Mesothelial cell of epicardium (in vitro differentiated cells): ENCODE measurements at regions not wholly inside any gene's neighbourhood (a gene's known extent, or its start where the extent isn't known, plus 50 kb on each side); places are given as distances from the start of the nearest gene placed in this dataset.
"Not testable (repeated sequence)": the region's sequence is repeated elsewhere in the genome, so short reads cannot be mapped to it uniquely, and the experiment has no call there.

Experiments used
- DNase-seq, 2 experiments: peaks; one replicate each; pipeline ENCODE4 v3.0.0; 2021; ENCODE audit warnings: low spot score in 2 of 2; ENCODE audit not compliant: unreplicated experiment in 2 of 2
- H3K27ac Mint-ChIP-seq: 2 replicates; pipeline ENCODE4 v1.8.0; 2021; ENCODE audit warnings: mixed read lengths
- H3K27me3 Mint-ChIP-seq: 2 replicates; pipeline ENCODE4 v1.8.0; 2021; ENCODE audit warnings: low read depth, mixed read lengths
- H3K36me3 Mint-ChIP-seq: 2 replicates; pipeline ENCODE4 v1.8.0; 2021; ENCODE audit warnings: mixed read lengths
- H3K4me1 Mint-ChIP-seq: 2 replicates; pipeline ENCODE4 v1.8.0; 2021; ENCODE audit warnings: mixed read lengths
- H3K4me3 Mint-ChIP-seq: 2 replicates; pipeline ENCODE4 v1.8.0; 2021; ENCODE audit warnings: mild to moderate bottlenecking, moderate library complexity, mixed read lengths
- H3K9me3 Mint-ChIP-seq: 2 replicates; pipeline ENCODE4 v1.8.0; 2021; ENCODE audit warnings: mixed read lengths
- TF ChIP-seq, protein P1 (sequence below): fragments of 200-600 bp; sonication (generic); IDR thresholded peaks from one replicate; pipeline ENCODE4 v1.5.0; 2021; ENCODE audit warnings: antibody characterized with exemption; ENCODE audit not compliant: unreplicated experiment

- H3K4me3 Mint-ChIP-seq, H3K4me1 Mint-ChIP-seq, H3K27ac Mint-ChIP-seq, H3K9me3 Mint-ChIP-seq, H3K36me3 Mint-ChIP-seq, H3K27me3 Mint-ChIP-seq, DNase-seq: not testable (repeated sequence)
These were observed 103.8 kb upstream of the TPTE start for GRCh38 chr21:10417551-10418002.

- not testable (repeated sequence) for H3K9me3 Mint-ChIP-seq, H3K27ac Mint-ChIP-seq, DNase-seq, H3K4me3 Mint-ChIP-seq, H3K4me1 Mint-ChIP-seq, H3K27me3 Mint-ChIP-seq, H3K36me3 Mint-ChIP-seq
These were observed 102.9 kb upstream of the TPTE start for GRCh38 chr21:10418250-10419048.

DNA sequence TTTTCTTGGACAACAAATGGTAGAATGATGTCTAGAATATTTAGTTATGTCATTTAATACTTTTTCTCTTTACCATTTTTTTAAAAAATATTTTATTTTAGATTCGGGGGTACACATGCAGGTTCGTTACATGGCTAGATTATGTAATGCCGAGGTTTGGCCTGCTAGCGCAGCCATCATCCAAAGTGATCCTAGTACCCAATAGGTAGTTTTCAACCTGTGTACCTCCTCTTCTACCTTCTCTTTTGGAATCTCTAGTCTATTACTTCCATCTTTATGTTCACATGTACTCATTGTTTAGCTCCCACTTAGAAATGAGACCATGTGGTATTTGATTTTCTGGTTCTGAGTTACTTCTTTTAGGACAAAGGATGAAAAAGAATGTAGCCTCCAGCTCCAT, 100.2 kb upstream of the TPTE start:
- H3K27me3 Mint-ChIP-seq, H3K36me3 Mint-ChIP-seq, H3K4me3 Mint-ChIP-seq, H3K4me1 Mint-ChIP-seq, H3K27ac Mint-ChIP-seq, H3K9me3 Mint-ChIP-seq, DNase-seq: not testable (repeated sequence)

DNA sequence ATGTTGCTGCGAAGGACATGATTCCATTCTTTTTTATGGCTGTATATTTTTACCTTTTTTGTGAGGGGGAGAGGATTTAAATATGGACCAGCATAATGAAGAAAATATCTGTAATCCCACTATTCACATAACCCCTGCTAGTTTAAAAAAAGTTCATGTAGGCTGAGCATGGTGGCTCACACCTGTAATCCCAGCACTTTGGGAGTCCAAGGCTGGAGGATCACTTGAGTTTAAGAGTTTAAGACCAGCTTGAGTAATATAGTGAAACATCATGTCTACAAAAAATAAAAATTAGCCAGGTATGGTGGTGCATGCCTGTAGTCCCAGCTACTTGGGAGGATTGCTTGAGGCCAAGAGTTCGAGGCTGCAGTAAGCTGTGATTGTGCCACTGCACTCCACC, 99.8 kb upstream of the TPTE start:
- not testable (repeated sequence) for DNase-seq, H3K9me3 Mint-ChIP-seq, H3K4me3 Mint-ChIP-seq, H3K27ac Mint-ChIP-seq, H3K4me1 Mint-ChIP-seq, H3K27me3 Mint-ChIP-seq, H3K36me3 Mint-ChIP-seq

- not testable (repeated sequence) for H3K4me1 Mint-ChIP-seq, H3K27me3 Mint-ChIP-seq, DNase-seq
These were observed 97.1 kb upstream of the TPTE start for GRCh38 chr21:10424097-10424886.

GRCh38 chr21:10424887-10425145, 96.6 kb upstream of the TPTE start:
- not testable (repeated sequence) for DNase-seq, H3K4me3 Mint-ChIP-seq, H3K36me3 Mint-ChIP-seq, H3K9me3 Mint-ChIP-seq, H3K27me3 Mint-ChIP-seq, H3K4me1 Mint-ChIP-seq, H3K27ac Mint-ChIP-seq

More at GRCh38 chr21:10424097-10424886, 97.1 kb upstream of the TPTE start:
- H3K27ac Mint-ChIP-seq, H3K36me3 Mint-ChIP-seq, H3K4me3 Mint-ChIP-seq, H3K9me3 Mint-ChIP-seq: not testable (repeated sequence)

GRCh38 chr21:10425856-10426255, 95.5 kb upstream of the TPTE start:
- TF ChIP-seq, protein P1, sequence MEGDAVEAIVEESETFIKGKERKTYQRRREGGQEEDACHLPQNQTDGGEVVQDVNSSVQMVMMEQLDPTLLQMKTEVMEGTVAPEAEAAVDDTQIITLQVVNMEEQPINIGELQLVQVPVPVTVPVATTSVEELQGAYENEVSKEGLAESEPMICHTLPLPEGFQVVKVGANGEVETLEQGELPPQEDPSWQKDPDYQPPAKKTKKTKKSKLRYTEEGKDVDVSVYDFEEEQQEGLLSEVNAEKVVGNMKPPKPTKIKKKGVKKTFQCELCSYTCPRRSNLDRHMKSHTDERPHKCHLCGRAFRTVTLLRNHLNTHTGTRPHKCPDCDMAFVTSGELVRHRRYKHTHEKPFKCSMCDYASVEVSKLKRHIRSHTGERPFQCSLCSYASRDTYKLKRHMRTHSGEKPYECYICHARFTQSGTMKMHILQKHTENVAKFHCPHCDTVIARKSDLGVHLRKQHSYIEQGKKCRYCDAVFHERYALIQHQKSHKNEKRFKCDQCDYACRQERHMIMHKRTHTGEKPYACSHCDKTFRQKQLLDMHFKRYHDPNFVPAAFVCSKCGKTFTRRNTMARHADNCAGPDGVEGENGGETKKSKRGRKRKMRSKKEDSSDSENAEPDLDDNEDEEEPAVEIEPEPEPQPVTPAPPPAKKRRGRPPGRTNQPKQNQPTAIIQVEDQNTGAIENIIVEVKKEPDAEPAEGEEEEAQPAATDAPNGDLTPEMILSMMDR: no peak
- no peak overlapping the region for H3K4me3 Mint-ChIP-seq
- H3K27ac Mint-ChIP-seq: no peak overlapping the region
- no peak for DNase-seq
- no peaks in the 10 kb centered on the region for H3K9me3 Mint-ChIP-seq
- no peaks in the 10 kb centered on the region for H3K4me1 Mint-ChIP-seq
- H3K27me3 Mint-ChIP-seq: no peaks in the 10 kb centered on the region
- H3K36me3 Mint-ChIP-seq: no peaks in the 10 kb centered on the region

DNA sequence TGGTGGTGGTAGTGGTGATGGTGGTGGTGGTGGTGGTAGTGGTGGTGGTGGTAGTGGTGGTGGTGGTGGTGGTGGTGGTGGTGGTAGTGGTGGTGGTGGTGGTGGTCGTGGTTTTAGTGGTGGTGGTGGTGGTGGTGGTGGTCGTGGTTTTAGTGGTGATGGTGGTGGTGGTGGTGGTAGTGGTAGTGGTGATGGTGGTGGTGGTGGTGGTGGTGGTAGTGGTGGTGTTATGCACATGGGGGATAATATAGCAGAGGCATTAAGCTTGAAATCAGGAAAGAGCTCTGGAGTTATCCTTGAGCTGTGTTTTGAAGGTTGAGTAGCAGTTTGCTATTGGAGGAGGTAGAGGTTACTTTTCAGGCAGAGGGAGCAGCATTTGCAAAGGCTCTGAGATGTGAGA, 94.6 kb upstream of the TPTE start:
- not testable (repeated sequence) for H3K9me3 Mint-ChIP-seq, H3K4me3 Mint-ChIP-seq, DNase-seq, H3K27me3 Mint-ChIP-seq, H3K27ac Mint-ChIP-seq, H3K36me3 Mint-ChIP-seq, H3K4me1 Mint-ChIP-seq

DNA sequence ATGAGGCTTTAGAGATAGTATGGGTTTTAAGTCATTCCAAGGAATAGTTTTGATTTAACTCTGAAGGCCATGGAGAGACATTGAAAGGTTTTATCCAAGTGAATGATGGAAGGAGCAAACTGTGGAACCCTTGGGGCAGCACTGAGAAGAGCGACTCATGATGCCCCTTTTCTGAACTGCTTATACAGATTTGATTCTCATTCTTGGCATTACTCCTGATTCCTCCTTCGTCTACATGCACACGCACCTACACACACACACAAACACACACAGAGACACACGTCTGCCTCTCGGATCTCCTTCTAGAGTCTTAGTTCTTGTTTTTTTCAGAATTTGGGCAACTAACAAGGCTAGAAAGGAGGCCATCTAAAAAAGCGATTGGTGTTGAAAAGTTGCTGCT, 94.1 kb upstream of the TPTE start:
- not testable (repeated sequence) for H3K9me3 Mint-ChIP-seq, DNase-seq, H3K4me3 Mint-ChIP-seq, H3K4me1 Mint-ChIP-seq, H3K27ac Mint-ChIP-seq, H3K27me3 Mint-ChIP-seq, H3K36me3 Mint-ChIP-seq

GRCh38 chr21:10428981-10429534, 92.3 kb upstream of the TPTE start:
- H3K9me3 Mint-ChIP-seq, H3K27me3 Mint-ChIP-seq, H3K36me3 Mint-ChIP-seq, H3K27ac Mint-ChIP-seq, H3K4me1 Mint-ChIP-seq, DNase-seq, H3K4me3 Mint-ChIP-seq: not testable (repeated sequence)
